OCI-LY1 (cell line): ENCODE measurements at regions not wholly inside any gene's neighbourhood (a gene's known extent, or its start where the extent isn't known, plus 50 kb on each side); places are given as distances from the start of the nearest gene placed in this dataset.

ENCODE experiments used
- H2AFZ ChIP-seq: fragments of 200-600 bp; sonication (generic), shearing (Covaris generic); 2 replicates; pipeline ENCODE4 v1.6.0; 2014; ENCODE audit warnings: antibody characterized with exemption, mild to moderate bottlenecking, low read length
- H3F3A ChIP-seq: fragments of 200-600 bp; sonication (generic), shearing (Covaris generic); 2 replicates; pipeline ENCODE4 v1.6.0; 2014; ENCODE audit warnings: mild to moderate bottlenecking, antibody characterized with exemption, low read length, moderate library complexity; ENCODE audit not compliant: insufficient read depth
- H3K27ac ChIP-seq: fragments of 200-600 bp; sonication (generic); 2 replicates; pipeline ENCODE4 v1.5.1; 2014; ENCODE audit warnings: low read length, mixed run types, mild to moderate bottlenecking, low read depth; ENCODE audit not compliant: poor library complexity, severe bottlenecking
- H3K27me3 ChIP-seq: fragments of 200-600 bp; sonication (generic); 2 replicates; pipeline ENCODE4 v1.6.0; 2014; ENCODE audit warnings: antibody characterized with exemption, mild to moderate bottlenecking, low read length, moderate library complexity; ENCODE audit not compliant: insufficient read depth
- H3K36me3 ChIP-seq: fragments of 200-600 bp; sonication (generic); 2 replicates; pipeline ENCODE4 v1.6.1; 2014; ENCODE audit warnings: mild to moderate bottlenecking, antibody characterized with exemption, low read length, moderate library complexity, mixed read lengths; ENCODE audit not compliant: insufficient read depth
- H3K4me1 ChIP-seq: fragments of 200-600 bp; sonication (generic); 2 replicates; pipeline ENCODE4 v1.5.1; 2014; ENCODE audit warnings: mild to moderate bottlenecking, low read length, moderate library complexity; ENCODE audit not compliant: insufficient read depth, severe bottlenecking
- H3K4me2 ChIP-seq: fragments of 200-600 bp; sonication (generic), shearing (Covaris generic); 2 replicates; pipeline ENCODE4 v1.6.1; 2014; ENCODE audit warnings: low read length
- H3K4me3 ChIP-seq: fragments of 200-600 bp; sonication (generic); 2 replicates; pipeline ENCODE4 v1.5.1; 2014; ENCODE audit warnings: low read length, low read depth, mild to moderate bottlenecking, mixed read lengths; ENCODE audit not compliant: poor library complexity, severe bottlenecking
- H3K79me2 ChIP-seq: fragments of 200-600 bp; shearing (Covaris generic); 2 replicates; pipeline ENCODE4 v1.6.1; 2016; ENCODE audit warnings: mixed run types, low read length, mixed read lengths; ENCODE audit not compliant: insufficient read depth
- H3K9ac ChIP-seq: fragments of 200-600 bp; sonication (generic), shearing (Covaris generic); 2 replicates; pipeline ENCODE4 v1.6.1; 2014; ENCODE audit warnings: mild to moderate bottlenecking, low read length, mixed read lengths
- H3K9me2 ChIP-seq: fragments of 200-600 bp; sonication (generic), shearing (Covaris generic); 2 replicates; pipeline ENCODE4 v1.6.1; 2014; ENCODE audit warnings: low read depth, mild to moderate bottlenecking, low read length, mixed read lengths
- H3K9me3 ChIP-seq: fragments of 200-600 bp; shearing (Covaris generic); 2 replicates; pipeline ENCODE4 v1.6.1; 2014; ENCODE audit warnings: low read length, mixed read lengths
- H4K20me1 ChIP-seq: fragments of 200-600 bp; sonication (generic), shearing (Covaris generic); 2 replicates; pipeline ENCODE4 v1.6.0; 2016; ENCODE audit warnings: mild to moderate bottlenecking, low read length; ENCODE audit not compliant: insufficient read depth
- EZH2 ChIP-seq: fragments of 200-600 bp; sonication (generic), shearing (Covaris generic); IDR thresholded peaks from 2 replicates; pipeline ENCODE4 v1.8.0; 2017; ENCODE audit warnings: borderline replicate concordance, mixed run types, mild to moderate bottlenecking, antibody characterized with exemption, low read length, moderate library complexity, mixed read lengths
- TF ChIP-seq, protein P1 (sequence below): fragments of 200-600 bp; sonication (generic), shearing (Covaris generic); IDR thresholded peaks from 2 replicates; pipeline ENCODE4 v1.5.1; 2017; ENCODE audit warnings: mild to moderate bottlenecking, antibody characterized with exemption, low read length, moderate library complexity, mixed read lengths

DNA sequence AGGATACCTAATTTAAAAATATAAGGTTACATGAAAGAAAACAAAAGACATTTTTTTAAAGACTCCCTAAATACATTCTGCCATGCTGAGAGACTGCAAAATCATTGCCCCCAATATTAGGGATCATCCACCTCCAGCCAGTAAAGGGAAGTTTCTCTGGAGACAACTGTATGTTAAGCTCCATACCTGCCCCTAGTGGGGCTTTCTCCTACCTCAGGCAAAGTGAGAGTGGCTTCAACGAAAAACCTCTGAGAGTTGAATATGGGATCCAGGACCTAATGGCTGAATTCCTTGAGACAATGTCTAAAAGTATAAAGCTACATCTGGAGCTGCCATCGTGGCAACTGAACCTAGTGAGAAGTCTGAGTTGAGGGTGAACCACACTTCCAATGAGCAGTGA is 248.1 kb upstream of the FIGN start:
- Histone ChIP-seq H3K4me3 (no peak overlapping the region), H3K4me2 (no peak overlapping the region), H3K9ac (no peak overlapping the region), H3K9me2 (no peaks in the 10 kb centered on the region), H4K20me1 (no peaks in the 10 kb centered on the region), H3K27me3 (no peaks in the 10 kb centered on the region), H3K27ac (no peak overlapping the region), H3K79me2 (no peaks in the 10 kb centered on the region), H2AFZ (no peak overlapping the region), H3F3A (no peaks in the 10 kb centered on the region), H3K9me3 (no peaks in the 10 kb centered on the region), H3K36me3 (no peaks in the 10 kb centered on the region), H3K4me1 (no peaks in the 10 kb centered on the region)
- no peak for TF ChIP-seq EZH2
- TF ChIP-seq, protein P1, sequence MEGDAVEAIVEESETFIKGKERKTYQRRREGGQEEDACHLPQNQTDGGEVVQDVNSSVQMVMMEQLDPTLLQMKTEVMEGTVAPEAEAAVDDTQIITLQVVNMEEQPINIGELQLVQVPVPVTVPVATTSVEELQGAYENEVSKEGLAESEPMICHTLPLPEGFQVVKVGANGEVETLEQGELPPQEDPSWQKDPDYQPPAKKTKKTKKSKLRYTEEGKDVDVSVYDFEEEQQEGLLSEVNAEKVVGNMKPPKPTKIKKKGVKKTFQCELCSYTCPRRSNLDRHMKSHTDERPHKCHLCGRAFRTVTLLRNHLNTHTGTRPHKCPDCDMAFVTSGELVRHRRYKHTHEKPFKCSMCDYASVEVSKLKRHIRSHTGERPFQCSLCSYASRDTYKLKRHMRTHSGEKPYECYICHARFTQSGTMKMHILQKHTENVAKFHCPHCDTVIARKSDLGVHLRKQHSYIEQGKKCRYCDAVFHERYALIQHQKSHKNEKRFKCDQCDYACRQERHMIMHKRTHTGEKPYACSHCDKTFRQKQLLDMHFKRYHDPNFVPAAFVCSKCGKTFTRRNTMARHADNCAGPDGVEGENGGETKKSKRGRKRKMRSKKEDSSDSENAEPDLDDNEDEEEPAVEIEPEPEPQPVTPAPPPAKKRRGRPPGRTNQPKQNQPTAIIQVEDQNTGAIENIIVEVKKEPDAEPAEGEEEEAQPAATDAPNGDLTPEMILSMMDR: no peak

DNA sequence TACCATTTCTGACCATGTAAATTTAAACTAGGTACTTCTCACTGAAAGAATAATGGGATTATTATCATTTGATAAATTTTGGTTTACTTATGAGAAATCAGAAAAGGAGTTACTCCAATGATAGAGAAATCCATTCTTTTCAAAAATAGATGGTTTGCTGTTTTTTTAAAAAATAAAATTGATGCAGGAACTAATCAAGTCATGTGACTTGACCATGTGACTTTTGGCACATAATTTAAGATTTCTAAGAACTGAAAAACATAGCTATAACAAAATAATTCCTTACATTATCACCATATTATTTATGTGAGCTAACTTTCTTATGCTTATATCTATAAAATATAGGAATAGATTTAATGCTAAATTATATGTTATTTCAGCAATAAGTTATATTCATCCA is 247.1 kb upstream of the FIGN start:
- no peaks in the 10 kb centered on the region for H4K20me1 ChIP-seq
- H3K9me2 ChIP-seq: no peaks in the 10 kb centered on the region
- no peaks in the 10 kb centered on the region for H3K9me3 ChIP-seq
- no peak overlapping the region for H3K27ac ChIP-seq
- H3K27me3 ChIP-seq: no peaks in the 10 kb centered on the region
- no peaks in the 10 kb centered on the region for H3F3A ChIP-seq
- no peak overlapping the region for H3K9ac ChIP-seq
- no peaks in the 10 kb centered on the region for H3K79me2 ChIP-seq
- no peak overlapping the region for H2AFZ ChIP-seq
- TF ChIP-seq EZH2: no peak
- TF ChIP-seq, protein P1: no peak
- H3K4me3 ChIP-seq: no peak overlapping the region
- no peaks in the 10 kb centered on the region for H3K4me1 ChIP-seq
- no peak overlapping the region for H3K4me2 ChIP-seq
- H3K36me3 ChIP-seq: no peaks in the 10 kb centered on the region

DNA sequence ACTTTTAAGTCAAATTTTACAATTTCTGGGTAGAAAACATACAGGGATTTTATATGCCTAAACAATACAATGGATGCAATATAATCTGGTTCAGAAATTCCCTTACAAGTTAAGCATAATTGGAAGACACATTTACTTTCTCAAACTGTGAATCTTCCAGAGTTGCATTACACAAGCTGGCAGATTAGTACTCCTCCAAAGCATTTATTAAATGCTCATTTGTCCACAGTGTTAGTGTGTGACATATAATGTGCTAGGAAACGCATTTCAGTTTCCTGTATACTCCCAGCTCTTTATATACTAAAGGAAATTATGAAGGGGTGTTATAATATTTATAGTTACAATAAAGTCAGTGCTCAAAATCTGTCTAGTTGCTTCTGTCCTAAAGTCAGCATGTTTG is 239.0 kb upstream of the FIGN start:
- H3K79me2 ChIP-seq: no peaks in the 10 kb centered on the region
- H3K9ac ChIP-seq: no peak overlapping the region
- H3K4me3 ChIP-seq: no peak overlapping the region
- H3K27me3 ChIP-seq: no peaks in the 10 kb centered on the region
- no peaks in the 10 kb centered on the region for H3K9me3 ChIP-seq
- H3K4me2 ChIP-seq: no peak overlapping the region
- no peaks in the 10 kb centered on the region for H3K4me1 ChIP-seq
- no peak overlapping the region for H3K27ac ChIP-seq
- no peaks in the 10 kb centered on the region for H3F3A ChIP-seq
- H4K20me1 ChIP-seq: no peaks in the 10 kb centered on the region
- no peak for TF ChIP-seq EZH2
- TF ChIP-seq, protein P1: no peak
- no peaks in the 10 kb centered on the region for H3K36me3 ChIP-seq
- H2AFZ ChIP-seq: no peak overlapping the region
- H3K9me2 ChIP-seq: no peaks in the 10 kb centered on the region
